ENCODE measurements at regions not wholly inside any gene's neighbourhood (a gene's known extent, or its start where the extent isn't known, plus 50 kb on each side); places are given as distances from the start of the nearest gene placed in this dataset.

GRCh38 chr4:32243926-32244325 lies 1523.8 kb downstream of the PCDH7 start:
- TF ChIP-seq YY1 (IDR thresholded peaks at IDR 0.05; ENCODE audit: low read depth) = no peak
- TF ChIP-seq MAX (IDR thresholded peaks at IDR 0.05) = no peak
